ENCODE measurements at regions not wholly inside any gene's neighbourhood (a gene's known extent, or its start where the extent isn't known, plus 50 kb on each side); places are given as distances from the start of the nearest gene placed in this dataset.
"Not testable (repeated sequence)": the region's sequence is repeated elsewhere in the genome, so short reads cannot be mapped to it uniquely, and the experiment has no call there.

GRCh38 chr2:48220501-48220900, 94.0 kb upstream of the FOXN2 start:
- no peak for DNase-seq (ENCODE audit: low read depth)

DNA sequence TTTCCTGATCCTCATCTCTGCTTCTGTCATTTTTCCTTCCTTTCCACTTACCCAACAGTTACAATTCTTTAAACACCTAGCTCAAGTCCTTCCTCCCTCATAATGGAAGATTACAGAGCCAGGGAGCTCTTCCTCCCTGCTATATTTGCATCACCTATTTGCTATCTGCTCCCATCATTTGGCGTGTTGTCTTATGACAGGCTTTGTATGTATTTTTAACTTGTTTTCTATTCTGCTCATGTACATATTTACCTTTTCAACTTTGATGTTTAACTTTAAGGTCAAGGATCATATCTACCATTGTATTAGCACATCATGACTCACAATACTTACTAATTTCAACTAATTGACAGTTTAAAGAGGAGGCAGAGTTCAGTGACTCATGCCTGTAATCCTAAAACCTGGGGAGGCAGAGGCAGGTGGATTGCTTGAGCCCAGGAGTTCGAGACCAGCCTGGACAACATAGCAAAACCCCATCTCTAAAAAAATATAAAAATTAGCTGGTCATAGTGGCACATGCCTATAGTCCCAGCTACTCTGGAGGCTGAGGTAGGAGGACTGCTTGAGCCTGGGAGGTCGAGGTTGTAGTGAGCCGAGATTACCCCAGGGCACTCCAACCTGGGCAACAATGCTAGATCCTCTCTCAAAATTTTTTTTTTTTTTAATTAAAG, 92.5 kb upstream of the FOXN2 start:
- no peak for DNase-seq (ENCODE audit: low read depth)

DNA sequence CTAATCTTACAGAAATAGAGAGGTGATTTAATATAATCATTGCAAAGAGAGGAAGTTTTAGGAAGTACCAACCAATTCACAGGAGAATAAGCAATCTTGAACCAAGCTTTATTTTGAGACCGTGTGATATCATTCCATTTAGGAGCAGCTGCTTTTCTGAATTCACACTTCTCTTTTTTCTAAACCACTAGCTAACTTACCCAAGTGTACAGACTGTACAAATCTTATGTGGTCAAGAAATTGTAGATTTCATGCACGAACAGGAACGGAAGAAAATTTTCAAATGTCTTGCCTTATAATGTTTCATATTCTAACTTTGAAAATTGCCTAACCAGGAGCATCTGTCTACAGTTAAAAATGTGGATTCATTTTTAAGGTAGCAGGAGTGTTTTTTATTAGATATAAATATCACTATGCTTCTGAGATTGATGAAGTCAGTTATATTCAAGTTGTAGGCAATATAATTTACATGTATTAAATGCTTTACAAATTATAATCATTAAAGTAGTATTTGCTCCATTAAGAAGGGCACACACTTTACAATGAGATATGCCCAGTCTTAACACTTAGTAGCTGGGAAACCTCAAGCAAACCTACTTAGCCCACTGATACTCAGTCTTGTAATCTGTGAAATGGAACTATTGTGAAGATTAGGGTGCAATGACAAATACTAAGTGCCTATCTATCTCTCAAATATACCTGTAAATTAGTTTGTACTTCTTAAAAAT, 86.7 kb upstream of the FOXN2 start:
- DNase-seq (ENCODE audit: low read depth), result no peak

- no peak for DNase-seq (ENCODE audit: low read depth)
These were observed 86.2 kb upstream of the FOXN2 start for GRCh38 chr2:48228345-48228684.

GRCh38 chr2:48229063-48229462, 85.4 kb upstream of the FOXN2 start:
- DNase-seq (ENCODE audit: low read depth), result no peak

GRCh38 chr2:48230834-48231233, 83.6 kb upstream of the FOXN2 start:
- no peak for DNase-seq (ENCODE audit: low read depth)

GRCh38 chr2:48232351-48232750, 82.1 kb upstream of the FOXN2 start:
- DNase-seq (ENCODE audit: low read depth), result no peak

- no peak for DNase-seq (ENCODE audit: low read depth)
These were observed 81.5 kb upstream of the FOXN2 start for GRCh38 chr2:48233005-48233404.

DNA sequence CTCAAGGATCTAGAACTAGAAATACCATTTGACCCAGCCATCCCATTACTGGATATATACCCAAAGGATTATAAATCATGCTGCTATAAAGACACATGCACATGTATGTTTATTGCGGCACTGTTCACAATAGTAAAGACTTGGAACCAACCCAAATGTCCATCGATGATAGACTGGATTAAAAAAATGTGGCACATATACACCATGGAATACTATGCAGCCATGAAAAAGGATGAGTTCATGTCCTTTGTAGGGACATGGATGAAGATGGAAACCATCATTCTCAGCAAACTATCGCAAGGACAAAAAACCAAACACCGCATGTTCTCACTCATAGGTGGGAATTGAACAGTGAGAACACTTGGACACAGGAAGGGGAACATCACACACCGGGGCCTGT, 80.7 kb upstream of the FOXN2 start:
- DNase-seq (ENCODE audit: low read depth), result not testable (repeated sequence)

GRCh38 chr2:48235076-48235475, 79.4 kb upstream of the FOXN2 start:
- no peak for DNase-seq (ENCODE audit: low read depth)

GRCh38 chr2:48238381-48238780, 76.1 kb upstream of the FOXN2 start:
- DNase-seq (ENCODE audit: low read depth), result no peak

DNA sequence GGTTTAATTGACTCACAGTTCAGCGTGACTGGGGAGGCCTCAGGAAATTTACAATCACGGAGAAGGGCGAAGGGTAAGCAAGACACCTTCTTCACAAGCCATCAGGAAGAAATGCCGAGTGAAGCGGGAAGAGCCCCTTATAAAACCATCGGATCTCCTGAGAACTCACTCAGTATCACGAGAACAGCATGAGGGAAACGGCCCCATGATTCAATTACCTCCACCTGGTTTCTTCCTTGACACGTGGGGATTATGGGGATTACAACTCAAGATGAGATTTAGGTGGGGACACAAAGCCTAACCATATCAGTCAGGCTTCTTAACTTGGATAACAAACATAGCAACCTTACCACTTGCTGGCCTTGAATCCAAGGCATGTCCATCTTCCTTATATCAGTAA, 73.6 kb upstream of the FOXN2 start:
- DNase-seq (ENCODE audit: low read depth), result no peak

- no peak for DNase-seq (ENCODE audit: low read depth)
These were observed 67.3 kb upstream of the FOXN2 start for GRCh38 chr2:48247206-48247605.

GRCh38 chr2:48248251-48248933, 66.1 kb upstream of the FOXN2 start:
- DNase-seq (ENCODE audit: low read depth), result no peak

GRCh38 chr2:48249025-48249424, 65.5 kb upstream of the FOXN2 start:
- no peak for DNase-seq (ENCODE audit: low read depth)

DNA sequence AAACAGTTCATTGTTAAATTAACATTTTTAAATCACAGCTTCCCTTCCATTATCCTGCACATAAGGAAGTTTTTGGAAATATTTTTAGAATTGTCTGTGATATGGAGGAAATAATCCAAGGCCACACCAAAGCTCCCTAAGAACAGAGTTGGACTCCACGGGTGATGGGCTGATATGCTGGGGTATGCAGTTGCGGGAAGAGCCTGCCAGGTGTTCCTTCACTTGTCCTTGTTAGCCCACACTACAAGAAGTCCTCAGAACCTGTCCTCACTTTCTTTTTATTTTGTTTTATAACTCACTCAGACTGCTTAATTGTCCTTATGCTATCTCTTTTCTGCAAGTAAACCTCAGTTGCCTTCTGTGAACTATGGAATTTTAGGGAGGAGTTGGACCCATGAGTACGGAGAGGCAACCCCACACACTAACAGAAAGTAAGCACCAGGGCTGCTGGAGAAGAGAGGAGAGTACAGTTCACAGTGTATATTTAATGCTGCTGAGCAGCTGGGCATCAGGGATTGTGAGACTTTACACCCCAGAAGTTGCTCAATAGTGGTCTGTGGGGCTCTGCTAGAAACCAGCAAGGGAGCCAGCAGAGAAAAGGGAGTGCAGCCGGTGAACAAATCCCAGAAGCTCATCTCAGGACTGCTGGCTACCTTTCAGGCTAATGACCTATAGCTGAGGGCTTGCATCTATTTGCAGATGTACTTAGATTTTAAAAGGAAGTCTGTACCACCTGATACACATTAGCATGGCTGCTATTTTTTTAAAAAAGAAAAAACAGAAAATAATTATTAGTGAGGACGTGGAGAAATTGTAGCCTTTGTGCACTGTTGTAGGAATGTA, 64.6 kb upstream of the FOXN2 start:
- DNase-seq (ENCODE audit: low read depth), result no peak

GRCh38 chr2:48250474-48250844, 64.0 kb upstream of the FOXN2 start:
- no peak for DNase-seq (ENCODE audit: low read depth)

DNA sequence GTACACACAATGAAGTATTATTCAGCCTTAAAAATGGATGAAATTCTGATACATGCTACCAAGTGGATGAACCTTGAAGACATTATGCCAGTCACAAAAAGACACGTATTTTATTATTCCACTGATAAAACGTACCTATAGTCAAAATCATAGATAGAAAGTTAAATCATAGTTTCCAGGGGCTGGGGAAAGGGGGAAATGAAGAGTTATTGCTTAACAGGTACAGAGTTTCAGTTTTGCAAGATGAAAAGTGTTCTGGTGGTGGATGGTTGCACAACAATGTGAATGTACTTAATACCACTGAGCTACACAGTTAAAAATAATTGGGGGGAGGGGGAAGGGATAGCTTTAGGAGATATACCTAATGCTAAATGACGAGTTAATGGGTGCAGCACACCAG, 63.5 kb upstream of the FOXN2 start:
- no peak for DNase-seq (ENCODE audit: low read depth)

DNA sequence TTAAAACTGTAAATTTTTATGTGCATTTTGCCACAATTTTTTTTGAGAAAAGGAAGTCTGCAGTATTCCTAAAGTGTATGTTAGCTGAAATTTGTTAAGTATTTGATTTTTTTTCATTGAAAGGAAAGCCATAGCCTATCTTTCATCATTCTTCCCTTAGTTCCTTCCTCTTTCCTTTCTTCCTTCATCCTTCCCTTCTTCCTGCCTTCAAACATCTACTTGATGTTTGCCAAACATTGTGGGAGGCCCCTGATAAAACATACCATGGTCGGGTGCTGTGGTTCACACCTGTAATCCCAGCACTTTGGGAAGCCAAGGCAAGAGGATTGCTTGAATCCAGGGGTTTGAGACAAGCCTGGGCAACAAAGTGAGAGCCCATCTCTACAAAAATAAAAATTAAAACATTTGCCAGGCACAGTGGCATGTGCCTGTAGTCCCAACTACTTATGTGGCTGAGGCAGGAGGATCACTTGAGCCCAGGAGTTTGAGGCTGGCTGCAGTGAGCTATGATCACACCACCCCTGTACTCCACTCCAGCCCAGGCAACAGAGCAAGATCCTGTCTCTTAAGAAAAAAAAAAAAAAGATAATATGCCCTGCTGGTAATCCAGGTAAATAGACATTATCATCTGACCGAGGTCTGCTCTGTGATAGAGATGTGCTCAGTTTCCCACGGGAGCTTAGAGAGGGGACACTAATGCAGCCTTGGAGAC, 62.9 kb upstream of the FOXN2 start:
- DNase-seq (ENCODE audit: low read depth), result no peak

DNA sequence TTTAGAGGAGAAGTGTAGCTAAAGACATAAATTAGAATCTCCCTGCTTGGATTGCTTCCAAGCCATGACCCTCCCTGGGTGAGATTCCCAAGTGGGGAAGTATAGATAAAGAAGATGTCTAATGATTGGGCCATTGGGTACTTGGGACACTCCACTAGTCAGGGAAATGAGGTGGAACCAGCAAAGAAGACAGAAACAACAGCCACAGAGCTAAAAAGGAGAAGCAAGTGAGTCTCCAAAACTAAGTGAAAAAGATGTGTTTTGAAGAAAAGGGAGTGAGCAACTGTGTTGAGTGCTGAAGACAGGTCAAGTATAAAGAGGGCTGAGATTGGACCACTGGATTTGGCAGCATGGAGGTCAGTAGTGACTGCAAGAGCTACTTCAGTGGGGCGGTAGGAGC, 61.2 kb upstream of the FOXN2 start:
- no peak for DNase-seq (ENCODE audit: low read depth)

DNA sequence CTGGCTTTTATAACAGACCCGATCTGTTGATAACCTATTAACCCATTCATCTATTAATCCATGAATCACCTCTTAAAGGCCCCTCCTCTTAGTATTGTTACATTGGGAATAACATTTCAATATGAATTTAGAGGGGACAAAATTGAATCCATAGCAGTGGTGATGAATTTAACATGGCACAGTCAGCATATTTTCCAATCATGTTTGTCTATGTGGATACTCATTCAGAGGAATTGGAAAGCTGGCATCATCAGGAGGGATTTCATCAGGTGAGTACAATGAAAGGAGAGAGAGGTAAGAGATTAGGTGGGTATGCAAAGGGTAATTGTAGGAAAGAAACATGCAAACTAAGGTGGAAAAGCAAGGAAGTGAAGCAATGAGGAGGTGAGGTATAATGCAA, 59.6 kb upstream of the FOXN2 start:
- no peak for DNase-seq (ENCODE audit: low read depth)

DNA sequence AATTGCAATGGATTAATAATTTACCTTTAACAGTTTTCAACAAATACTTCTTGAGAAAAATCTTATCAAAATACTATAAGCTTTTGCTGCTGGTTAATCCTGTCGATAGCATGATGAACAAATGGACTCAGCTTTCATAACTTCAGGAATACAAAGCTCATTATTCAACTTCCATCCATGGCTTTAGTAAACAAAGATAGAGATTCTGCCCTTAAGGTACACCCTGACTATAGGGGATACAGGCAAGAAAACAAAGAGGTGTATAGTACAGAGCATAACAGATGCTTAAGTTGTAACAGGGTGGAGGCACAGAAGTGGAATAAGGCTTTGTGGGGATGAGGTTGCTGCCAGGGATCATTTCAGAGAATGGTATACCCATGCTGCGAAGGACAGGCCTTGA, 57.0 kb upstream of the FOXN2 start:
- no peak for DNase-seq (ENCODE audit: low read depth)
